PC-9 (cell line): ENCODE measurements at regions not wholly inside any gene's neighbourhood (a gene's known extent, or its start where the extent isn't known, plus 50 kb on each side); places are given as distances from the start of the nearest gene placed in this dataset.

Experiments
- BruUV-seq: library from RNA; stranded (reverse); fragments of 400-500 nt; replicated peaks from 2 replicates; lab custom pipeline; 2021; lab: Mats Ljungman, UMichigan
- CTCF ChIA-PET: fragments of 300-600 bp; sonication (Branson Sonifier 250); formaldehyde crosslinking; loops from one replicate; lab custom pipeline; 2022; ENCODE audit warnings: antibody characterized with exemption; lab: Charles Lee
- POLR2A ChIA-PET: fragments of 300-600 bp; sonication (Branson Sonifier 250); formaldehyde crosslinking; loops from one replicate; lab custom pipeline; 2022; ENCODE audit warnings: antibody characterized with exemption; ENCODE audit not compliant: unreplicated experiment; lab: Charles Lee
- DNase-seq, 2 experiments: peaks; one replicate each; pipeline versions ENCODE4 v3.0.0 to v3.0.0-alpha.2; 2015 to 2022; ENCODE audit warnings: mixed read lengths in 1 of 2
- H2AFZ ChIP-seq: fragments of 200-600 bp; sonication (generic); 2 replicates; pipeline ENCODE4 v1.8.1; 2017; ENCODE audit warnings: antibody characterized with exemption
- H3F3A ChIP-seq: fragments of 200-600 bp; sonication (generic); 2 replicates; pipeline ENCODE4 v1.8.1; 2017; ENCODE audit warnings: antibody characterized with exemption, mild to moderate bottlenecking, low read depth; ENCODE audit not compliant: insufficient read depth
- H3K27ac ChIP-seq: fragments of 200-600 bp; sonication (generic); 2 replicates; pipeline ENCODE4 v1.6.1; 2016; ENCODE audit warnings: mixed run types
- H3K27me3 ChIP-seq: fragments of 200-600 bp; sonication (generic); 2 replicates; pipeline ENCODE4 v1.6.1; 2016; ENCODE audit warnings: low read depth, mixed run types; ENCODE audit not compliant: insufficient read depth
- H3K36me3 ChIP-seq: fragments of 200-600 bp; sonication (generic); 2 replicates; pipeline ENCODE4 v1.6.1; 2016; ENCODE audit warnings: low read depth, mixed run types
- H3K4me1 ChIP-seq: fragments of 200-600 bp; sonication (generic); replicated peaks from 2 replicates; pipeline ENCODE4 v1.6.1; 2016; ENCODE audit warnings: mixed run types; ENCODE audit not compliant: insufficient read depth
- H3K4me2 ChIP-seq: fragments of 200-600 bp; sonication (generic); 2 replicates; pipeline ENCODE4 v1.6.1; 2017; ENCODE audit warnings: mixed run types
- H3K4me3 ChIP-seq: fragments of 200-600 bp; sonication (generic); 2 replicates; pipeline ENCODE4 v1.6.1; 2016; ENCODE audit warnings: mixed run types
- H3K79me2 ChIP-seq: fragments of 200-600 bp; sonication (generic); 2 replicates; pipeline ENCODE4 v1.6.1; 2017; ENCODE audit warnings: low read depth, mixed run types
- H3K9me2 ChIP-seq: fragments of 200-600 bp; sonication (generic); 2 replicates; pipeline ENCODE4 v1.8.1; 2017; ENCODE audit warnings: mild to moderate bottlenecking; ENCODE audit not compliant: insufficient read depth
- H3K9me3 ChIP-seq: fragments of 200-600 bp; sonication (generic); 2 replicates; pipeline ENCODE4 v1.8.1; 2016; ENCODE audit warnings: low read depth; ENCODE audit not compliant: insufficient read depth
- H4K20me1 ChIP-seq: fragments of 200-600 bp; sonication (generic); 2 replicates; pipeline ENCODE4 v1.8.1; 2017; ENCODE audit not compliant: insufficient read depth
- EZH2 ChIP-seq: fragments of 200-600 bp; sonication (generic); IDR thresholded peaks from 2 replicates; pipeline ENCODE4 v1.8.0; 2017; ENCODE audit warnings: antibody characterized with exemption, low read depth
- intact Hi-C: fragments of 100-400 bp; cut with micrococcal nuclease; formaldehyde crosslinking; loops from one replicate; pipeline ENCODE4 v1.10.0; 2022; ENCODE audit not compliant: unreplicated experiment
- TF ChIP-seq, protein P1 (sequence below): fragments of 200-600 bp; sonication (generic); conservative IDR thresholded peaks from 2 replicates; pipeline ENCODE4 v1.6.1; 2017; ENCODE audit warnings: mixed run types, antibody characterized with exemption, mild to moderate bottlenecking, moderate library complexity

DNA sequence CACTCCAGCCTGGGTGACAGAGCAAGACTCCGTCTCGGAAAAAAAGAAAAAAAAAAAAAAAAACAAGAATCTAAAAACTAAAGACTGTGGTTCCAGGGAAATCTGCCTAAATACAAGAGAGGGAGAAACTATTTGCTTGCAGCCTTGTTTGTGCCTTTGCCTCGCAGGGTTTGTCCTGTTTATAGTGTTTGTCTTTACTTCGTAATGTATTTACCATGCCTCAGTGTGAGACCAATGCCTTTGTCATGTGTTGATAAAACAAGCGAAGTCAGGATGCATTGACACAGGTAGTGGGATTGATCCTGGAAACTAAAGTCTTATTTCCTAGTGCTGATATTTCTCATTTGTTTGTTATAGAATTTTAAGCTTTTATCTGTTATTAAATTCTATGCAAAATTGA lies 199.0 kb downstream of the EXOC5 start:
- TF ChIP-seq, protein P1, sequence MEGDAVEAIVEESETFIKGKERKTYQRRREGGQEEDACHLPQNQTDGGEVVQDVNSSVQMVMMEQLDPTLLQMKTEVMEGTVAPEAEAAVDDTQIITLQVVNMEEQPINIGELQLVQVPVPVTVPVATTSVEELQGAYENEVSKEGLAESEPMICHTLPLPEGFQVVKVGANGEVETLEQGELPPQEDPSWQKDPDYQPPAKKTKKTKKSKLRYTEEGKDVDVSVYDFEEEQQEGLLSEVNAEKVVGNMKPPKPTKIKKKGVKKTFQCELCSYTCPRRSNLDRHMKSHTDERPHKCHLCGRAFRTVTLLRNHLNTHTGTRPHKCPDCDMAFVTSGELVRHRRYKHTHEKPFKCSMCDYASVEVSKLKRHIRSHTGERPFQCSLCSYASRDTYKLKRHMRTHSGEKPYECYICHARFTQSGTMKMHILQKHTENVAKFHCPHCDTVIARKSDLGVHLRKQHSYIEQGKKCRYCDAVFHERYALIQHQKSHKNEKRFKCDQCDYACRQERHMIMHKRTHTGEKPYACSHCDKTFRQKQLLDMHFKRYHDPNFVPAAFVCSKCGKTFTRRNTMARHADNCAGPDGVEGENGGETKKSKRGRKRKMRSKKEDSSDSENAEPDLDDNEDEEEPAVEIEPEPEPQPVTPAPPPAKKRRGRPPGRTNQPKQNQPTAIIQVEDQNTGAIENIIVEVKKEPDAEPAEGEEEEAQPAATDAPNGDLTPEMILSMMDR = no peak
- no peak for TF ChIP-seq EZH2
- Histone ChIP-seq H3K27ac (no peak overlapping the region), H3K9me3 (peaks cover 2% of the 10 kb centered on the region; the same call in 1 of the 2 replicates), H3K27me3 (no peaks in the 10 kb centered on the region), H3K9me2 (no peaks in the 10 kb centered on the region), H3K4me3 (no peak overlapping the region), H3K79me2 (no peaks in the 10 kb centered on the region), H3K4me2 (no peak overlapping the region), H2AFZ (no peak overlapping the region), H3K4me1 (no peaks in the 10 kb centered on the region), H4K20me1 (no peaks in the 10 kb centered on the region), H3K36me3 (no peaks in the 10 kb centered on the region), H3F3A (no peaks in the 10 kb centered on the region)
- DNase-seq = no peak
- no TSS peak for BruUV-seq
- intact Hi-C loops = loop anchor here (5.0 kb wide), 1 partner anchor 407 kb away; no protein-coding TSS in a partner anchor
- CTCF ChIA-PET = no interaction called here
- POLR2A ChIA-PET = no interaction called here

DNA sequence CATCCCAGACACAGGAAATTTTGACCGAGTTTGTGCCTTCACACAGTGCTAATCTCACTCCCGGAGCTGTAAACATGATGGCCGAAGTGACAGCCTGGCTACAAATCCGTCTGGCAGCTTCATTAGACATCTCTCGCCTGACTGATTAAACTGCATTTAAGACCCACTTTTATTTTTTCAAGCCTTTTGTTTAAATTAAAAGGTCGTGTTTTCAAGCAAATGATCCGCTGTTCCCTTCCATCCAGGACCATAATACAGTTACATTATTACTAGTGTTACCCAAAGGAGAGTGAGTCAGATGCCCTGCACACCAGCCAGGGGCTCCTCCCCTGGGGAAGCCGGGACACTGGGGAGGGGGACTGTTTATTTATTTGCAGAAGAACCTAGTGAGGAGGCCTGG lies 200.2 kb downstream of the EXOC5 start:
- intact Hi-C loops = loop anchor here (5.0 kb wide), 1 partner anchor 406 kb away; no protein-coding TSS in a partner anchor
- no TSS peak for BruUV-seq
- no peak for DNase-seq

DNA sequence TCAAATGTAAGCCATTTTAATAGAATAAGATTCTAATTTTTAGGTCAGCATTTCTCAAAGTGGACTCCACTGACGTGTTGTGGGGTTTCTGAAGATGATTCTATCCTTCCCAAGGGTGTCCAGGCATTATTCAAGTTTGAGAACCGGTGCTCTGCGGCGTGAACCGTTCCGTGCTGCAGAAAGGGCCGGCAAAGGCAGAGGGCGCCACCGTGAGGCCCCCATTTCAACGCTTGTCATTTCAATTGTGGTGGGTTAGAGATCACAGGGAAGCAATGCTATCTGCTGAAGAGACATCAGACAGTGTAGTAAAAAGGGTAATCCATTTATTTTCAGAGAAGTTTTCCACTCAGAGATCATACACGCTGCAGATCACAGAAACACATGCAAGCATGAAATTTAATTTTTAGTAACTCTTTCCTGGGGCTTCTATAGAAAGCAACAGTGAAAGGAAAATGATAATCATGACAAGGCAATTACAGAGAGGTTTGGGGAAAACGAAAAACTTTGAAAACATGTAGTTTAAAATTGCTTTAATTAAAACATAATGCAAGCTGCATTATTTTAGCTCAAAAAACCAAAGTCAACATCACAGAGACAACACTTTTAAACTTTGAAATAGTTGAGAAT lies 201.7 kb downstream of the EXOC5 start:
- Histone ChIP-seq H2AFZ (no peak overlapping the region), H3K4me2 (no peak overlapping the region), H3K79me2 (no peaks in the 10 kb centered on the region), H3K9me2 (no peaks in the 10 kb centered on the region), H3K4me3 (no peak overlapping the region), H3K36me3 (no peaks in the 10 kb centered on the region), H3K9me3 (peaks cover 2% of the 10 kb centered on the region; the same call in 1 of the 2 replicates), H3K27ac (no peak overlapping the region), H3K4me1 (no peaks in the 10 kb centered on the region), H4K20me1 (no peaks in the 10 kb centered on the region), H3F3A (no peaks in the 10 kb centered on the region), H3K27me3 (no peaks in the 10 kb centered on the region)
- intact Hi-C loops = loop anchor here (5.0 kb wide), 1 partner anchor 405 kb away; no protein-coding TSS in a partner anchor
- no peak for TF ChIP-seq EZH2
- TF ChIP-seq, protein P1 = 0 out of 2 replicates have a peak, but pooled peaks have one; percentile 28
- ChIA-PET CTCF (no interaction called here), POLR2A (no interaction called here)
- peak in 1 of 2 experiments; percentile 18 for DNase-seq
- no TSS peak for BruUV-seq

More for the DNA sequence above, 200.2 kb downstream of the EXOC5 start:
- H2AFZ ChIP-seq = no peak overlapping the region
- H3K36me3 ChIP-seq = no peaks in the 10 kb centered on the region
- no peaks in the 10 kb centered on the region for H4K20me1 ChIP-seq
- H3K4me1 ChIP-seq = no peaks in the 10 kb centered on the region
- H3K9me2 ChIP-seq = no peaks in the 10 kb centered on the region
- POLR2A ChIA-PET = no interaction called here
- H3K27me3 ChIP-seq = no peaks in the 10 kb centered on the region
- TF ChIP-seq, protein P1 = no peak
- no peak for TF ChIP-seq EZH2
- H3K9me3 ChIP-seq = peaks cover 2% of the 10 kb centered on the region; the same call in 1 of the 2 replicates
- CTCF ChIA-PET = no interaction called here
- no peak overlapping the region for H3K4me2 ChIP-seq
- no peaks in the 10 kb centered on the region for H3F3A ChIP-seq
- H3K79me2 ChIP-seq = no peaks in the 10 kb centered on the region
- no peak overlapping the region for H3K4me3 ChIP-seq
- no peak overlapping the region for H3K27ac ChIP-seq
